ENCODE measurements at regions not wholly inside any gene's neighbourhood (a gene's known extent, or its start where the extent isn't known, plus 50 kb on each side); places are given as distances from the start of the nearest gene placed in this dataset.

GRCh38 chr11:97514446-97514845, 1124.6 kb downstream of the JRKL start:
- TF ChIP-seq CTCF (IDR thresholded peaks at IDR 0.05; ENCODE audit: low read depth, low read length, poor library complexity, severe bottlenecking) (no peak), EZH2phosphoT487 (IDR thresholded peaks at IDR 0.05; ENCODE audit: borderline replicate concordance, low read length) (no peak)
